H1 (cell line): ENCODE measurements at regions not wholly inside any gene's neighbourhood (a gene's known extent, or its start where the extent isn't known, plus 50 kb on each side); places are given as distances from the start of the nearest gene placed in this dataset.

ENCODE experiments used
- CTCF ChIA-PET: fragments of 300-600 bp; sonication (Branson Sonifier 250); formaldehyde crosslinking; loops from one replicate; lab custom pipeline; 2021; ENCODE audit not compliant: partially characterized antibody; lab: Charles Lee
- POLR2A ChIA-PET: fragments of 300-600 bp; sonication (Branson Sonifier 250); formaldehyde crosslinking; loops from one replicate; lab custom pipeline; 2021; ENCODE audit warnings: inconsistent platforms; ENCODE audit not compliant: partially characterized antibody; lab: Charles Lee
- DNase-seq, 2 experiments: peaks; one replicate each; pipeline versions ENCODE4 v3.0.0 to v3.0.0-alpha.2; 2010 to 2022; ENCODE audit warnings: low spot score in 2 of 2, low read depth in 1 of 2, mixed read lengths in 1 of 2
- FAIRE-seq: peaks from 2 replicates; lab custom pipeline; 2011; peaks lifted over from hg19 to GRCh38; lab: Jason Lieb, UNC
- H2AFZ ChIP-seq: 2 replicates; pipeline ENCODE4 v1.8.1; 2012; ENCODE audit warnings: low read length, inconsistent platforms
- H2AK5ac ChIP-seq: 2 replicates; pipeline ENCODE4 v1.6.1; 2013; ENCODE audit warnings: low read depth, low read length
- H2BK120ac ChIP-seq: replicated peaks from 2 replicates; pipeline ENCODE3; 2013; ENCODE audit warnings: low read depth, low read length, inconsistent platforms
- H2BK12ac ChIP-seq: 2 replicates; pipeline ENCODE4 v1.6.1; 2013; ENCODE audit warnings: low read depth, low read length
- H2BK15ac ChIP-seq: 2 replicates; pipeline ENCODE4 v1.6.1; 2013; ENCODE audit warnings: low read length
- H2BK20ac ChIP-seq: 2 replicates; pipeline ENCODE4 v1.6.1; 2013; ENCODE audit warnings: low read length
- H2BK5ac ChIP-seq: 2 replicates; pipeline ENCODE4 v1.6.1; 2013; ENCODE audit warnings: low read depth, low read length
- H3K14ac ChIP-seq: 2 replicates; pipeline ENCODE4 v1.6.1; 2013; ENCODE audit warnings: inconsistent platforms; ENCODE audit not compliant: insufficient read length
- H3K18ac ChIP-seq: 2 replicates; pipeline ENCODE4 v1.6.1; 2013; ENCODE audit warnings: low read length; ENCODE audit errors: extremely low read depth
- H3K23ac ChIP-seq: 2 replicates; pipeline ENCODE4 v1.6.1; 2013; ENCODE audit warnings: inconsistent platforms; ENCODE audit not compliant: insufficient read length
- H3K23me2 ChIP-seq: 2 replicates; pipeline ENCODE4 v1.6.1; 2013; ENCODE audit warnings: low read depth, low read length
- H3K27ac ChIP-seq: 2 replicates; pipeline ENCODE4 v1.6.1; 2011; ENCODE audit warnings: low read depth, low read length, inconsistent platforms
- H3K27me3 ChIP-seq, 4 experiments: replicated peaks in 1 of 4; 1 replicate in 1 of 4; 2 replicates in 3 of 4; pipeline versions ENCODE4 v1.6.1 to v1.8.1; 2011 to 2013; ENCODE audit warnings: low read length in 3 of 4, mild to moderate bottlenecking in 3 of 4, inconsistent platforms in 2 of 4, mixed read lengths in 2 of 4, moderate library complexity in 1 of 4; ENCODE audit not compliant: control insufficient read depth in 3 of 4, insufficient read depth in 3 of 4; ENCODE audit errors: extremely low read depth in 1 of 4
- H3K36me3 ChIP-seq, 4 experiments: 2 replicates each; pipeline versions ENCODE4 v1.6.1 to v1.8.1; 2011 to 2013; ENCODE audit warnings: mild to moderate bottlenecking in 4 of 4, low read length in 3 of 4, moderate library complexity in 2 of 4, control low read depth in 1 of 4, inconsistent platforms in 1 of 4; ENCODE audit not compliant: insufficient read depth in 4 of 4, control insufficient read depth in 2 of 4
- H3K4ac ChIP-seq: replicated peaks from 2 replicates; pipeline ENCODE3; 2013; ENCODE audit warnings: low read length, low read depth, mixed read lengths, inconsistent platforms; ENCODE audit not compliant: insufficient read length
- H3K4me1 ChIP-seq, 4 experiments: replicated peaks in 1 of 4; 1 replicate in 1 of 4; 2 replicates in 3 of 4; pipeline versions ENCODE4 v1.6.1 to v1.8.1; 2011 to 2013; ENCODE audit warnings: low read length in 3 of 4, inconsistent platforms in 2 of 4, mixed read lengths in 1 of 4; ENCODE audit not compliant: insufficient read depth in 4 of 4, control insufficient read depth in 3 of 4
- H3K4me2 ChIP-seq, 2 experiments: 2 replicates each; pipeline versions ENCODE4 v1.6.1 to v1.8.1; 2011 to 2013; ENCODE audit warnings: low read depth in 2 of 2, low read length in 2 of 2, control low read depth in 1 of 2, inconsistent platforms in 1 of 2, mild to moderate bottlenecking in 1 of 2; ENCODE audit not compliant: insufficient read depth in 1 of 2
- H3K4me3 ChIP-seq, 4 experiments: fragments of 200-600, 300-600 bp in 1 of 4; sonication (generic), shearing (Covaris generic), sonication (Bioruptor Twin) in 1 of 4; 2 replicates each; pipeline versions ENCODE4 v1.5.1 to v1.8.1; 2011 to 2016; ENCODE audit warnings: low read length in 4 of 4, low read depth in 3 of 4, control low read depth in 2 of 4, inconsistent platforms in 2 of 4, mild to moderate bottlenecking in 2 of 4, mixed read lengths in 1 of 4, moderate library complexity in 1 of 4; ENCODE audit not compliant: insufficient read depth in 2 of 4; ENCODE audit errors: extremely low read depth in 1 of 4
- H3K56ac ChIP-seq: replicated peaks from 2 replicates; pipeline ENCODE3; 2013; ENCODE audit warnings: low read depth, mild to moderate bottlenecking, mixed read lengths, low read length, inconsistent platforms; ENCODE audit not compliant: insufficient read length
- H3K79me1 ChIP-seq: 2 replicates; pipeline ENCODE4 v1.6.1; 2013; ENCODE audit warnings: low read depth, low read length, control low read depth
- H3K79me2 ChIP-seq, 2 experiments: 2 replicates each; pipeline versions ENCODE4 v1.6.1 to v1.8.1; 2012 to 2013; ENCODE audit warnings: low read length in 2 of 2, mild to moderate bottlenecking in 2 of 2, inconsistent platforms in 1 of 2; ENCODE audit not compliant: insufficient read depth in 2 of 2, control insufficient read depth in 1 of 2
- H3K9ac ChIP-seq, 4 experiments: replicated peaks in 1 of 4; 1 replicate in 1 of 4; 2 replicates in 3 of 4; pipeline versions ENCODE4 v1.6.1 to v1.8.1; 2011 to 2013; ENCODE audit warnings: low read depth in 3 of 4, low read length in 3 of 4, control low read depth in 2 of 4, mild to moderate bottlenecking in 2 of 4, moderate library complexity in 2 of 4, inconsistent platforms in 1 of 4; ENCODE audit errors: extremely low read depth in 1 of 4
- H3K9me3 ChIP-seq, 2 experiments: 2 replicates each; pipeline versions ENCODE4 v1.6.1 to v1.8.1; 2012 to 2013; ENCODE audit warnings: mild to moderate bottlenecking in 2 of 2, moderate library complexity in 2 of 2, control low read depth in 1 of 2, inconsistent platforms in 1 of 2, low read depth in 1 of 2, low read length in 1 of 2, mixed read lengths in 1 of 2; ENCODE audit not compliant: insufficient read depth in 2 of 2
- H4K20me1 ChIP-seq, 2 experiments: replicated peaks in 1 of 2; 2 replicates each; pipeline versions ENCODE3 to v1.8.1; 2011 to 2013; ENCODE audit warnings: inconsistent platforms in 2 of 2, low read length in 2 of 2, mild to moderate bottlenecking in 1 of 2; ENCODE audit not compliant: insufficient read depth in 2 of 2, control insufficient read depth in 1 of 2
- H4K5ac ChIP-seq: 2 replicates; pipeline ENCODE4 v1.6.1; 2013; ENCODE audit warnings: low read length, low read depth, mixed read lengths, inconsistent platforms; ENCODE audit not compliant: insufficient read length
- H4K8ac ChIP-seq: 2 replicates; pipeline ENCODE4 v1.8.0; 2013; ENCODE audit warnings: mild to moderate bottlenecking, moderate library complexity, low read length, inconsistent platforms; ENCODE audit not compliant: insufficient read depth; ENCODE audit errors: extremely low read depth
- H4K91ac ChIP-seq: replicated peaks from 2 replicates; pipeline ENCODE3; 2013; ENCODE audit warnings: low read length, mixed read lengths, inconsistent platforms; ENCODE audit not compliant: insufficient read length
- EZH2 ChIP-seq: fragments of 200-600 bp; sonication (generic); IDR thresholded peaks from 2 replicates; pipeline ENCODE4 v1.7.1; 2012; ENCODE audit warnings: low read depth, mild to moderate bottlenecking, moderate library complexity, low read length, inconsistent platforms; ENCODE audit not compliant: severe bottlenecking
- RAD21 ChIP-seq, 2 experiments: IDR thresholded peaks in 1 of 2; conservative IDR thresholded peaks in 1 of 2; 2 replicates each; pipeline ENCODE4 v1.6.1; 2011; ENCODE audit warnings: low read depth in 2 of 2, low read length in 2 of 2, improper control_type of control experiment in 1 of 2, inconsistent platforms in 1 of 2, mild to moderate bottlenecking in 1 of 2, moderate library complexity in 1 of 2
- WGBS, 2 experiments: shearing (Covaris generic) in 1 of 2; methylation state at CpG; one replicate each; pipeline versions ENCODE4 v1.1.6 to v1.1.7; 2013 to 2015; ENCODE audit warnings: low lambda C conversion rate in 2 of 2, mixed read lengths in 2 of 2, inconsistent platforms in 1 of 2, low coverage in 1 of 2, missing lambda C conversion rate in 1 of 2; ENCODE audit not compliant: insufficient replicate concordance in 2 of 2, insufficient coverage in 1 of 2, insufficient read length in 1 of 2; ENCODE audit errors: extremely low coverage in 1 of 2, missing lambda C conversion rate in 1 of 2; 5-methylcytosine and 5-hydroxymethylcytosine counted together

- peaks cover 0 to 2% (median 0%) of the 10 kb centered on the region in 4 experiments; a peak in 1 of 7 replicates for H3K27me3 ChIP-seq
- peak overlapping the region; percentile 50; the same call in 1 of the 2 replicates for H2BK12ac ChIP-seq
- CTCF ChIA-PET = interaction anchor here (0.6 to 1.8 kb wide), 7 partner anchors 11 to 1289 kb away, joined by 3 to 8 read pairs (median 5); partner anchors contain the start of gene OLFML3
- TF ChIP-seq RAD21 (IDR thresholded peaks at IDR 0.05 in 1 of 2, conservative IDR thresholded peaks at IDR 0.05 in 1 of 2; ENCODE audit: low read depth in 2 of 2, low read length in 2 of 2) (peak in 1 of 2 experiments; percentile 8; a peak in 1 of 4 replicates), EZH2 (no peak)
- TF ChIP-seq, all 59 proteins: peak for 1
- POLR2A ChIA-PET = interaction anchor here (0.6 kb wide), 1 partner anchor 113 kb away, joined by 4 read pairs; no protein-coding TSS in a partner anchor
- Histone ChIP-seq H3K4me3 (no peak overlapping the region), H3K9ac (no peak overlapping the region), H3K4me1 (no peaks in the 10 kb centered on the region; a peak in 1 of 7 replicates), H2AK5ac (no peak overlapping the region), H3K23ac (no peak overlapping the region), H4K8ac (no peak overlapping the region), H4K20me1 (no peaks in the 10 kb centered on the region), H3K4me2 (no peak overlapping the region), H2BK15ac (0 out of 2 replicates have a peak overlapping the region, but pooled peaks have one; percentile 40), H4K91ac (no peak overlapping the region), H3K79me1 (no peaks in the 10 kb centered on the region), H2BK20ac (no peak overlapping the region), H3K9me3 (peaks cover 0 to 2% of the 10 kb centered on the region in 2 experiments; a peak in 2 of 4 replicates), H2AFZ (no peak overlapping the region), H3K14ac (no peak overlapping the region), H3K79me2 (no peaks in the 10 kb centered on the region), H3K4ac (no peak overlapping the region), H3K18ac (no peak overlapping the region), H3K56ac (no peak overlapping the region), H4K5ac (no peak overlapping the region), H2BK5ac (0 out of 2 replicates have a peak overlapping the region, but pooled peaks have one; percentile 44), H3K27ac (no peak overlapping the region), H2BK120ac (no peak overlapping the region), H3K36me3 (no peaks in the 10 kb centered on the region), H3K23me2 (no peaks in the 10 kb centered on the region; the same call in 1 of the 2 replicates)
- FAIRE-seq (no peak), DNase-seq (no peak)
- 88% methylated on average over 12 of the region's 12 CpGs; no CpG with 5 or more reads in 1 of the 2 experiments for WGBS, 2 experiments
Observed at GRCh38 chr1:114250683-114251572, 97.3 kb upstream of the SYT6 start.
